HFF-Myc (cell line): ENCODE measurements at regions not wholly inside any gene's neighbourhood (a gene's known extent, or its start where the extent isn't known, plus 50 kb on each side); places are given as distances from the start of the nearest gene placed in this dataset.

ENCODE experiments used
- DNase-seq: peaks from one replicate; pipeline ENCODE4 v3.0.0-alpha.2; 2011; ENCODE audit warnings: low read depth; ENCODE audit errors: extremely low read depth
- H3K4me3 ChIP-seq: replicated peaks from 2 replicates; pipeline ENCODE4 v1.5.1; 2011; ENCODE audit warnings: low read depth, mild to moderate bottlenecking, control low read depth, low read length
- CTCF ChIP-seq: IDR thresholded peaks from 2 replicates; pipeline ENCODE4 v1.5.1; 2012; ENCODE audit warnings: mild to moderate bottlenecking, low read depth, low read length, control low read depth; ENCODE audit errors: missing control alignments

- DNase-seq, result no peak
- TF ChIP-seq CTCF, result no peak
- H3K4me3 ChIP-seq, result no peak overlapping the region
These were observed 312.4 kb downstream of the RPAP3 start for GRCh38 chr12:47393403-47393790.

GRCh38 chr12:47391566-47391965 lies 311.8 kb upstream of the AMIGO2 start:
- no peak overlapping the region for H3K4me3 ChIP-seq
- DNase-seq, result no peak
- no peak for TF ChIP-seq CTCF

GRCh38 chr12:47388712-47389111 lies 309.0 kb upstream of the AMIGO2 start:
- TF ChIP-seq CTCF, result no peak
- no peak overlapping the region for H3K4me3 ChIP-seq

GRCh38 chr12:47387994-47388393 lies 308.2 kb upstream of the AMIGO2 start:
- no peak overlapping the region for H3K4me3 ChIP-seq
- no peak for TF ChIP-seq CTCF
- DNase-seq, result no peak

More at GRCh38 chr12:47388712-47389111, 309.0 kb upstream of the AMIGO2 start:
- no peak for DNase-seq

GRCh38 chr12:47385653-47386052 lies 305.9 kb upstream of the AMIGO2 start:
- H3K4me3 ChIP-seq, result no peak overlapping the region
- no peak for TF ChIP-seq CTCF
- no peak for DNase-seq

GRCh38 chr12:47383942-47384341 lies 304.2 kb upstream of the AMIGO2 start:
- H3K4me3 ChIP-seq, result no peak overlapping the region
- no peak for TF ChIP-seq CTCF
- DNase-seq, result no peak

- no peak for DNase-seq
- no peak overlapping the region for H3K4me3 ChIP-seq
- no peak for TF ChIP-seq CTCF
These were observed 302.5 kb upstream of the AMIGO2 start for GRCh38 chr12:47382305-47382704.
